ENCODE measurements at regions not wholly inside any gene's neighbourhood (a gene's known extent, or its start where the extent isn't known, plus 50 kb on each side); places are given as distances from the start of the nearest gene placed in this dataset.

- H3K36me3 ChIP-seq: no peaks in the 10 kb centered on the region
- no peak for ATAC-seq
Measured at GRCh38 chr6:54451516-54451915, 143.3 kb downstream of the TINAG start.

GRCh38 chr6:54463354-54464024 is 155.2 kb downstream of the TINAG start:
- Histone ChIP-seq H3K4me3 (no peak overlapping the region), H3K4me1 (no peaks in the 10 kb centered on the region), H3K36me3 (no peaks in the 10 kb centered on the region), H3K27ac (no peak overlapping the region), H3K27me3 (no peaks in the 10 kb centered on the region), H3K9me3 (no peaks in the 10 kb centered on the region)
- 61 to 66% methylated on average over 4 of the region's 4 CpGs for WGBS, 2 donors (ENCODE audit: low coverage in 1 of 2)
- no peak for ATAC-seq
- TF ChIP-seq EP300 (IDR thresholded peaks at IDR 0.05): no peak
- TF ChIP-seq POLR2A (IDR thresholded peaks at IDR 0.05): no peak
- TF ChIP-seq, protein P1, sequence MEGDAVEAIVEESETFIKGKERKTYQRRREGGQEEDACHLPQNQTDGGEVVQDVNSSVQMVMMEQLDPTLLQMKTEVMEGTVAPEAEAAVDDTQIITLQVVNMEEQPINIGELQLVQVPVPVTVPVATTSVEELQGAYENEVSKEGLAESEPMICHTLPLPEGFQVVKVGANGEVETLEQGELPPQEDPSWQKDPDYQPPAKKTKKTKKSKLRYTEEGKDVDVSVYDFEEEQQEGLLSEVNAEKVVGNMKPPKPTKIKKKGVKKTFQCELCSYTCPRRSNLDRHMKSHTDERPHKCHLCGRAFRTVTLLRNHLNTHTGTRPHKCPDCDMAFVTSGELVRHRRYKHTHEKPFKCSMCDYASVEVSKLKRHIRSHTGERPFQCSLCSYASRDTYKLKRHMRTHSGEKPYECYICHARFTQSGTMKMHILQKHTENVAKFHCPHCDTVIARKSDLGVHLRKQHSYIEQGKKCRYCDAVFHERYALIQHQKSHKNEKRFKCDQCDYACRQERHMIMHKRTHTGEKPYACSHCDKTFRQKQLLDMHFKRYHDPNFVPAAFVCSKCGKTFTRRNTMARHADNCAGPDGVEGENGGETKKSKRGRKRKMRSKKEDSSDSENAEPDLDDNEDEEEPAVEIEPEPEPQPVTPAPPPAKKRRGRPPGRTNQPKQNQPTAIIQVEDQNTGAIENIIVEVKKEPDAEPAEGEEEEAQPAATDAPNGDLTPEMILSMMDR (IDR thresholded peaks at IDR 0.05): no peak
- TF ChIP-seq POLR2AphosphoS5 (IDR thresholded peaks at IDR 0.05): no peak

More at GRCh38 chr6:54451516-54451915, 143.3 kb downstream of the TINAG start:
- no peak for TF ChIP-seq POLR2AphosphoS5 (IDR thresholded peaks at IDR 0.05)
- no peaks in the 10 kb centered on the region for H3K4me1 ChIP-seq
- no peaks in the 10 kb centered on the region for H3K27me3 ChIP-seq
- H3K4me3 ChIP-seq: no peak overlapping the region
- no peaks in the 10 kb centered on the region for H3K9me3 ChIP-seq
- no peak overlapping the region for H3K27ac ChIP-seq

DNA sequence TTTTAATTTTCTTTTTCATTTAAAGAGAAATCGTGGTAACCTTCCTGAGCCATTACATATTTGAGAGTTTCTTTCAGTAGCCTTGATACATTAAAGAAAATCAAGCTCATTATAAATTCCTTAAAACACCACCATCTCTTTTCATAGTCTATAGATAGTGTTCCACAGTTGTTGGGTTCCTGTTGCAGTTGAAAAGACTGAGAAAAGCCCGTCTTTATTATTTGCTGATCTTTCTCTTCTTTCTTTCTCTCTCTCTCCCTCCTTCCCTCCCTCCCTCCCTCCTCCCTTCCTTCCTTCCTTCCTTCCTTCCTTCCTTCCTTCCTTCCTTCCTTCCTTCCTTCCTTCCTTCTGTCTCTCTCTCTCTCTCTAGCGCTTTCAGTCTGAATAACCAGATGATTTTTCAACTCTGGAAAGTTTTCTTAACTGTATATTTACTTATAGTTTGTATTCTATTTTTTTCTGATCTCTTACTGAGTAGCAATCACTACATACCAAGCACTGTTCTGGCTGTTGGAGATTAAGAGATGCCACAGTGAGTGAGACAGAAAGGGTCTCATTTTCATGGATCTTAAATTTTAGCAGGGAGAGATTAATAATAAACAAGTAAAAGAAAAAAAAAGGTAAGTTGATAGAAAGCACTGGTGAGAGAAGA is 157.5 kb downstream of the TINAG start:
- Histone ChIP-seq H3K36me3 (no peaks in the 10 kb centered on the region), H3K9me3 (no peaks in the 10 kb centered on the region), H3K4me1 (no peaks in the 10 kb centered on the region), H3K27ac (no peak overlapping the region), H3K4me3 (no peak overlapping the region), H3K27me3 (no peaks in the 10 kb centered on the region)
- no peak for ATAC-seq
- 85 to 87% methylated on average over 2 to 3 of the region's 3 CpGs for WGBS, 2 donors (ENCODE audit: low coverage in 1 of 2)
- no peak for TF ChIP-seq EP300 (IDR thresholded peaks at IDR 0.05)
- TF ChIP-seq, protein P1 (IDR thresholded peaks at IDR 0.05): no peak
- no peak for TF ChIP-seq POLR2AphosphoS5 (IDR thresholded peaks at IDR 0.05)
- no peak for TF ChIP-seq POLR2A (IDR thresholded peaks at IDR 0.05)

GRCh38 chr6:54467384-54467783 is 159.1 kb downstream of the TINAG start:
- ATAC-seq: no peak
- Histone ChIP-seq H3K4me1 (no peaks in the 10 kb centered on the region), H3K4me3 (no peak overlapping the region), H3K9me3 (no peaks in the 10 kb centered on the region), H3K27me3 (no peaks in the 10 kb centered on the region), H3K36me3 (no peaks in the 10 kb centered on the region), H3K27ac (no peak overlapping the region)
- TF ChIP-seq EP300 (IDR thresholded peaks at IDR 0.05) (no peak), POLR2AphosphoS5 (IDR thresholded peaks at IDR 0.05) (no peak), POLR2A (IDR thresholded peaks at IDR 0.05) (no peak)
- TF ChIP-seq, protein P1 (IDR thresholded peaks at IDR 0.05): no peak
- WGBS, 2 donors (ENCODE audit: low coverage in 1 of 2): 85 to 88% methylated on average over 1 of the region's 1 CpG

GRCh38 chr6:54473328-54473727 is 165.1 kb downstream of the TINAG start:
- no peaks in the 10 kb centered on the region for H3K9me3 ChIP-seq
- no peak overlapping the region for H3K4me3 ChIP-seq
- H3K36me3 ChIP-seq: no peaks in the 10 kb centered on the region
- no peak for ATAC-seq
- TF ChIP-seq POLR2A (IDR thresholded peaks at IDR 0.05): no peak
- no peak for TF ChIP-seq POLR2AphosphoS5 (IDR thresholded peaks at IDR 0.05)
- TF ChIP-seq, protein P1 (IDR thresholded peaks at IDR 0.05): no peak
- TF ChIP-seq EP300 (IDR thresholded peaks at IDR 0.05): no peak
- no peaks in the 10 kb centered on the region for H3K4me1 ChIP-seq
- no peak overlapping the region for H3K27ac ChIP-seq
- 89 to 92% methylated on average over 4 of the region's 4 CpGs for WGBS, 2 donors (ENCODE audit: low coverage in 1 of 2)
- H3K27me3 ChIP-seq: no peaks in the 10 kb centered on the region
